ENCODE measurements at regions not wholly inside any gene's neighbourhood (a gene's known extent, or its start where the extent isn't known, plus 50 kb on each side); places are given as distances from the start of the nearest gene placed in this dataset.

GRCh38 chr10:24012249-24012803 lies 196.6 kb upstream of the KIAA1217 start:
- no peak overlapping the region for H3K27ac ChIP-seq
- no peaks in the 10 kb centered on the region for H3K4me1 ChIP-seq (replicated peaks)
- H3K36me3 ChIP-seq: no peaks in the 10 kb centered on the region
- DNase-seq (ENCODE audit: low spot score): no peak
- H3K27me3 ChIP-seq (replicated peaks; ENCODE audit: insufficient read depth): no peaks in the 10 kb centered on the region
- intact Hi-C loops (cut with DNase I): no loop called here
- no peak overlapping the region for H3K4me3 ChIP-seq
- H3K9me3 ChIP-seq: no peaks in the 10 kb centered on the region
- TF ChIP-seq POLR2A (IDR thresholded peaks at IDR 0.05) (no peak), POLR2AphosphoS5 (IDR thresholded peaks at IDR 0.05) (no peak), CTCF (IDR thresholded peaks at IDR 0.05) (no peak)

GRCh38 chr10:24027107-24027506 lies 181.8 kb upstream of the KIAA1217 start:
- Histone ChIP-seq H3K4me3 (no peak overlapping the region), H3K27me3 (replicated peaks; ENCODE audit: insufficient read depth) (no peaks in the 10 kb centered on the region), H3K27ac (no peak overlapping the region), H3K9me3 (no peaks in the 10 kb centered on the region), H3K36me3 (no peaks in the 10 kb centered on the region), H3K4me1 (replicated peaks) (no peaks in the 10 kb centered on the region)
- intact Hi-C loops (cut with DNase I): no loop called here
- TF ChIP-seq CTCF (IDR thresholded peaks at IDR 0.05): no peak
- TF ChIP-seq POLR2AphosphoS5 (IDR thresholded peaks at IDR 0.05): no peak
- TF ChIP-seq POLR2A (IDR thresholded peaks at IDR 0.05): no peak
- 93% methylated on average over 1 of the region's 1 CpG for whole genome bisulfite sequencing
- no peak for DNase-seq (ENCODE audit: low spot score)

GRCh38 chr10:24034571-24034970 lies 174.4 kb upstream of the KIAA1217 start:
- H3K27ac ChIP-seq: no peak overlapping the region
- no peaks in the 10 kb centered on the region for H3K27me3 ChIP-seq (replicated peaks; ENCODE audit: insufficient read depth)
- TF ChIP-seq POLR2A (IDR thresholded peaks at IDR 0.05) (no peak), CTCF (IDR thresholded peaks at IDR 0.05) (no peak), POLR2AphosphoS5 (IDR thresholded peaks at IDR 0.05) (no peak)
- no peak overlapping the region for H3K4me3 ChIP-seq
- no peaks in the 10 kb centered on the region for H3K36me3 ChIP-seq
- DNase-seq (ENCODE audit: low spot score): no peak
- no peaks in the 10 kb centered on the region for H3K4me1 ChIP-seq (replicated peaks)
- WGBS: 43% methylated on average over 5 of the region's 5 CpGs
- H3K9me3 ChIP-seq: no peaks in the 10 kb centered on the region
- intact Hi-C loops (cut with DNase I): no loop called here

GRCh38 chr10:24035761-24036160 lies 173.2 kb upstream of the KIAA1217 start:
- Histone ChIP-seq H3K27me3 (replicated peaks; ENCODE audit: insufficient read depth) (no peaks in the 10 kb centered on the region), H3K4me1 (replicated peaks) (no peaks in the 10 kb centered on the region), H3K9me3 (no peaks in the 10 kb centered on the region), H3K4me3 (no peak overlapping the region), H3K27ac (no peak overlapping the region), H3K36me3 (no peaks in the 10 kb centered on the region)
- intact Hi-C loops (cut with DNase I): no loop called here
- no peak for TF ChIP-seq CTCF (IDR thresholded peaks at IDR 0.05)
- no peak for TF ChIP-seq POLR2A (IDR thresholded peaks at IDR 0.05)
- TF ChIP-seq POLR2AphosphoS5 (IDR thresholded peaks at IDR 0.05): no peak
- 89% methylated on average over 4 of the region's 4 CpGs for WGBS
- DNase-seq (ENCODE audit: low spot score): no peak

- Histone ChIP-seq H3K36me3 (no peaks in the 10 kb centered on the region), H3K4me3 (no peak overlapping the region), H3K27me3 (replicated peaks; ENCODE audit: insufficient read depth) (no peaks in the 10 kb centered on the region), H3K4me1 (replicated peaks) (no peaks in the 10 kb centered on the region), H3K9me3 (no peaks in the 10 kb centered on the region), H3K27ac (no peak overlapping the region)
- TF ChIP-seq CTCF (IDR thresholded peaks at IDR 0.05): no peak
- no peak for TF ChIP-seq POLR2A (IDR thresholded peaks at IDR 0.05)
- TF ChIP-seq POLR2AphosphoS5 (IDR thresholded peaks at IDR 0.05): no peak
- DNase-seq (ENCODE audit: low spot score): no peak
- intact Hi-C loops (cut with DNase I): no loop called here
- WGBS: 87% methylated on average over 5 of the region's 5 CpGs
These were observed 169.6 kb upstream of the KIAA1217 start for GRCh38 chr10:24039315-24039714.

Measured in prostate gland (tissue), 2 donors.